ENCODE measurements at regions not wholly inside any gene's neighbourhood (a gene's known extent, or its start where the extent isn't known, plus 50 kb on each side); places are given as distances from the start of the nearest gene placed in this dataset.

GRCh38 chr5:114830114-114830513 lies 339.6 kb downstream of the TRIM36 start (continued):
- no peak for TF ChIP-seq CHD7 (IDR thresholded peaks at IDR 0.05; ENCODE audit: insufficient replicate concordance, low read length)
- no peak for TF ChIP-seq JUN (IDR thresholded peaks at IDR 0.05; ENCODE audit: low read depth, low read length)
- TF ChIP-seq MAX (IDR thresholded peaks at IDR 0.05): no peak
- TF ChIP-seq KDM5A (IDR thresholded peaks at IDR 0.05; ENCODE audit: low read length): no peak
- no peak for TF ChIP-seq BRCA1 (IDR thresholded peaks at IDR 0.05; ENCODE audit: low read depth, low read length)
- TF ChIP-seq, protein P1, sequence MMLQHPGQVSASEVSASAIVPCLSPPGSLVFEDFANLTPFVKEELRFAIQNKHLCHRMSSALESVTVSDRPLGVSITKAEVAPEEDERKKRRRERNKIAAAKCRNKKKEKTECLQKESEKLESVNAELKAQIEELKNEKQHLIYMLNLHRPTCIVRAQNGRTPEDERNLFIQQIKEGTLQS (IDR thresholded peaks at IDR 0.05; ENCODE audit: insufficient read depth, low read depth, low read length): no peak
- TF ChIP-seq RAD21 (IDR thresholded peaks at IDR 0.05 in 1 of 2, conservative IDR thresholded peaks at IDR 0.05 in 1 of 2; ENCODE audit: low read depth in 2 of 2, low read length in 2 of 2): no peak
- no peak for TF ChIP-seq EP300 (IDR thresholded peaks at IDR 0.05; ENCODE audit: borderline replicate concordance in 1 of 2, low read depth in 2 of 2, low read length in 2 of 2)
- TF ChIP-seq TAF7 (optimal IDR thresholded peaks at IDR 0.05; ENCODE audit: borderline replicate concordance, low read depth, low read length): no peak
- TF ChIP-seq MAFK (IDR thresholded peaks at IDR 0.05; ENCODE audit: low read depth, low read length): no peak
- no peak for TF ChIP-seq RXRA (IDR thresholded peaks at IDR 0.05; ENCODE audit: insufficient read depth, low read depth, low read length)

Measured in H1 (cell line).